H9 (cell line): ENCODE measurements at regions not wholly inside any gene's neighbourhood (a gene's known extent, or its start where the extent isn't known, plus 50 kb on each side); places are given as distances from the start of the nearest gene placed in this dataset.
"Not testable (repeated sequence)": the region's sequence is repeated elsewhere in the genome, so short reads cannot be mapped to it uniquely, and the experiment has no call there.

Source experiments
- DNase-seq: peaks from one replicate; pipeline ENCODE4 v3.0.0-alpha.2; 2017
- H2AFZ ChIP-seq: one replicate; pipeline ENCODE4 v1.6.1; 2013; ENCODE audit warnings: mild to moderate bottlenecking, low read length, control low read depth, moderate library complexity
- H2AK5ac ChIP-seq: 2 replicates; pipeline ENCODE4 v1.6.1; 2013; ENCODE audit warnings: low read length, control low read depth, mixed read lengths; ENCODE audit not compliant: insufficient read length
- H2BK120ac ChIP-seq: one replicate; pipeline ENCODE4 v1.6.1; 2013; ENCODE audit warnings: low read depth, mild to moderate bottlenecking, low read length, control low read depth, inconsistent platforms; ENCODE audit not compliant: poor library complexity, severe bottlenecking
- H2BK12ac ChIP-seq: 2 replicates; pipeline ENCODE4 v1.6.1; 2013; ENCODE audit warnings: low read length, control low read depth, mixed read lengths, low read depth; ENCODE audit not compliant: insufficient read length
- H2BK15ac ChIP-seq: 2 replicates; pipeline ENCODE4 v1.6.1; 2013; ENCODE audit warnings: low read depth, low read length, control low read depth
- H2BK20ac ChIP-seq: one replicate; pipeline ENCODE4 v1.6.1; 2013; ENCODE audit warnings: low read depth, mild to moderate bottlenecking, low read length, control low read depth, inconsistent platforms; ENCODE audit not compliant: poor library complexity, severe bottlenecking
- H2BK5ac ChIP-seq: 2 replicates; pipeline ENCODE4 v1.6.1; 2013; ENCODE audit warnings: low read length, control low read depth, mixed read lengths; ENCODE audit not compliant: insufficient read length
- H3K14ac ChIP-seq: 2 replicates; pipeline ENCODE4 v1.6.1; 2013; ENCODE audit warnings: low read length, control low read depth; ENCODE audit not compliant: insufficient read depth
- H3K18ac ChIP-seq: 2 replicates; pipeline ENCODE4 v1.6.1; 2013; ENCODE audit warnings: low read depth, mild to moderate bottlenecking, mixed read lengths, low read length, control low read depth; ENCODE audit not compliant: insufficient read length
- H3K23ac ChIP-seq: 2 replicates; pipeline ENCODE4 v1.6.1; 2013; ENCODE audit warnings: low read length, control low read depth, mixed read lengths, low read depth; ENCODE audit not compliant: insufficient read length
- H3K23me2 ChIP-seq: 2 replicates; pipeline ENCODE4 v1.6.1; 2013; ENCODE audit warnings: low read depth, mild to moderate bottlenecking, mixed read lengths, low read length, control low read depth; ENCODE audit not compliant: insufficient read length, poor library complexity, severe bottlenecking
- H3K27ac ChIP-seq: 2 replicates; pipeline ENCODE4 v1.5.1; 2013; ENCODE audit warnings: low read length, control low read depth, mixed read lengths, low read depth; ENCODE audit not compliant: insufficient read length
- H3K27me3 ChIP-seq: 2 replicates; pipeline ENCODE4 v1.6.1; 2013; ENCODE audit warnings: low read length, control low read depth, inconsistent platforms; ENCODE audit not compliant: insufficient read depth
- H3K4ac ChIP-seq: 2 replicates; pipeline ENCODE4 v1.6.1; 2013; ENCODE audit warnings: low read depth, mild to moderate bottlenecking, control low read depth, inconsistent platforms, low read length, moderate library complexity
- H3K4me1 ChIP-seq: 2 replicates; pipeline ENCODE4 v1.6.1; 2013; ENCODE audit warnings: low read length, control low read depth, inconsistent platforms; ENCODE audit not compliant: insufficient read depth
- H3K4me2 ChIP-seq: 2 replicates; pipeline ENCODE4 v1.6.1; 2013; ENCODE audit warnings: low read length, control low read depth, mixed read lengths; ENCODE audit not compliant: insufficient read length, insufficient read depth
- H3K56ac ChIP-seq: 2 replicates; pipeline ENCODE4 v1.6.1; 2013; ENCODE audit warnings: low read depth, mild to moderate bottlenecking, mixed read lengths, low read length, control low read depth; ENCODE audit not compliant: insufficient read length
- H3K79me1 ChIP-seq: 2 replicates; pipeline ENCODE4 v1.6.1; 2013; ENCODE audit warnings: low read depth, mild to moderate bottlenecking, moderate library complexity, low read length, control low read depth, inconsistent platforms; ENCODE audit not compliant: insufficient read depth, poor library complexity, severe bottlenecking
- H3K79me2 ChIP-seq: 2 replicates; pipeline ENCODE4 v1.6.1; 2013; ENCODE audit warnings: low read length, control low read depth, inconsistent platforms; ENCODE audit not compliant: insufficient read depth
- H3K9ac ChIP-seq: 2 replicates; pipeline ENCODE4 v1.6.1; 2013; ENCODE audit warnings: low read length, control low read depth, mixed read lengths; ENCODE audit not compliant: insufficient read length; ENCODE audit errors: extremely low read depth
- H3K9me3 ChIP-seq: one replicate; pipeline ENCODE4 v1.6.1; 2013; ENCODE audit warnings: low read depth, low read length, inconsistent platforms; ENCODE audit not compliant: control insufficient read depth
- H3T11ph ChIP-seq: one replicate; pipeline ENCODE4 v1.6.1; 2013; ENCODE audit warnings: mild to moderate bottlenecking, low read length, control low read depth, inconsistent platforms
- H4K20me1 ChIP-seq: one replicate; pipeline ENCODE4 v1.6.1; 2013; ENCODE audit not compliant: control insufficient read depth, insufficient read length, insufficient read depth
- H4K5ac ChIP-seq: 2 replicates; pipeline ENCODE4 v1.6.1; 2013; ENCODE audit warnings: low read depth, mild to moderate bottlenecking, mixed read lengths, low read length, control low read depth; ENCODE audit not compliant: insufficient read length
- H4K8ac ChIP-seq: replicated peaks from 2 replicates; pipeline ENCODE4 v1.6.1; 2013; ENCODE audit warnings: low read length, control low read depth, mixed read lengths, low read depth; ENCODE audit not compliant: insufficient read length
- H4K91ac ChIP-seq: 2 replicates; pipeline ENCODE4 v1.6.1; 2013; ENCODE audit warnings: low read depth, mild to moderate bottlenecking, moderate library complexity, mixed read lengths, low read length, control low read depth; ENCODE audit not compliant: insufficient read length
- H3K27ac Mint-ChIP-seq, 3 experiments: 2 replicates in 2 of 3; 3 replicates in 1 of 3; pipeline ENCODE4 v1.8.0; 2020 to 2021; ENCODE audit warnings: mixed read lengths in 3 of 3, mild to moderate bottlenecking in 1 of 3, moderate library complexity in 1 of 3
- H3K27me3 Mint-ChIP-seq: 2 replicates; pipeline ENCODE4 v1.8.0; 2021; ENCODE audit warnings: low read depth, mild to moderate bottlenecking, moderate library complexity, mixed read lengths
- H3K36me3 Mint-ChIP-seq, 3 experiments: 2 replicates in 2 of 3; 3 replicates in 1 of 3; pipeline ENCODE4 v1.8.0; 2020 to 2021; ENCODE audit warnings: low read depth in 3 of 3, mixed read lengths in 3 of 3; ENCODE audit not compliant: insufficient read depth in 1 of 3
- H3K4me1 Mint-ChIP-seq, 2 experiments: 2 replicates each; pipeline ENCODE4 v1.8.0; 2020; ENCODE audit warnings: mixed read lengths in 2 of 2
- H3K4me3 Mint-ChIP-seq, 2 experiments: 2 replicates in 1 of 2; 3 replicates in 1 of 2; pipeline ENCODE4 v1.8.0; 2020 to 2021; ENCODE audit warnings: mild to moderate bottlenecking in 2 of 2, mixed read lengths in 2 of 2, moderate library complexity in 1 of 2
- H3K9me3 Mint-ChIP-seq, 2 experiments: 2 replicates in 1 of 2; 3 replicates in 1 of 2; pipeline ENCODE4 v1.8.0; 2020; ENCODE audit warnings: mild to moderate bottlenecking in 2 of 2, mixed read lengths in 2 of 2, moderate library complexity in 1 of 2
- WGBS: extraction: QIAGEN DNeasy Blood & Tissue Kit; methylation state at CpG from one replicate; pipeline ENCODE4 v1.1.7; 2013; ENCODE audit warnings: missing lambda C conversion rate, low lambda C conversion rate, mixed read lengths; ENCODE audit not compliant: insufficient read length; ENCODE audit errors: extremely low coverage; 5-methylcytosine and 5-hydroxymethylcytosine counted together
- TF ChIP-seq, protein P1 (sequence below): fragments of 200-600 bp; sonication (generic); conservative IDR thresholded peaks from 3 replicates; pipeline ENCODE4 v1.8.0; 2021; ENCODE audit warnings: antibody characterized with exemption, mild to moderate bottlenecking

- no peaks in the 10 kb centered on the region for H3K4me1 ChIP-seq
- Mint-ChIP-seq H3K4me1 (peaks cover 3 to 4% of the 10 kb centered on the region in 2 experiments), H3K27me3 (no peaks in the 10 kb centered on the region), H3K27ac (no peak overlapping the region), H3K36me3 (no peaks in the 10 kb centered on the region; a peak in 2 of 7 replicates), H3K9me3 (peaks cover 4% of the 10 kb centered on the region in 2 experiments; a peak in 3 of 5 replicates), H3K4me3 (no peak overlapping the region)
- no peak overlapping the region for H2BK5ac ChIP-seq
- no peaks in the 10 kb centered on the region for H3K27me3 ChIP-seq
- H2BK20ac ChIP-seq = no peak overlapping the region
- H3K56ac ChIP-seq = no peak overlapping the region
- no peak for DNase-seq
- no peak overlapping the region for H2AFZ ChIP-seq
- H4K20me1 ChIP-seq = no peaks in the 10 kb centered on the region
- H2BK15ac ChIP-seq = no peak overlapping the region
- H2BK12ac ChIP-seq = no peak overlapping the region
- H3K79me1 ChIP-seq = no peaks in the 10 kb centered on the region
- H3K23me2 ChIP-seq = no peaks in the 10 kb centered on the region
- no peak overlapping the region for H3K27ac ChIP-seq
- H3K18ac ChIP-seq = no peak overlapping the region
- H3K23ac ChIP-seq = no peak overlapping the region
- H2AK5ac ChIP-seq = no peak overlapping the region
- no peaks in the 10 kb centered on the region for H3K9me3 ChIP-seq
- no peak overlapping the region for H3K9ac ChIP-seq
- TF ChIP-seq, protein P1, sequence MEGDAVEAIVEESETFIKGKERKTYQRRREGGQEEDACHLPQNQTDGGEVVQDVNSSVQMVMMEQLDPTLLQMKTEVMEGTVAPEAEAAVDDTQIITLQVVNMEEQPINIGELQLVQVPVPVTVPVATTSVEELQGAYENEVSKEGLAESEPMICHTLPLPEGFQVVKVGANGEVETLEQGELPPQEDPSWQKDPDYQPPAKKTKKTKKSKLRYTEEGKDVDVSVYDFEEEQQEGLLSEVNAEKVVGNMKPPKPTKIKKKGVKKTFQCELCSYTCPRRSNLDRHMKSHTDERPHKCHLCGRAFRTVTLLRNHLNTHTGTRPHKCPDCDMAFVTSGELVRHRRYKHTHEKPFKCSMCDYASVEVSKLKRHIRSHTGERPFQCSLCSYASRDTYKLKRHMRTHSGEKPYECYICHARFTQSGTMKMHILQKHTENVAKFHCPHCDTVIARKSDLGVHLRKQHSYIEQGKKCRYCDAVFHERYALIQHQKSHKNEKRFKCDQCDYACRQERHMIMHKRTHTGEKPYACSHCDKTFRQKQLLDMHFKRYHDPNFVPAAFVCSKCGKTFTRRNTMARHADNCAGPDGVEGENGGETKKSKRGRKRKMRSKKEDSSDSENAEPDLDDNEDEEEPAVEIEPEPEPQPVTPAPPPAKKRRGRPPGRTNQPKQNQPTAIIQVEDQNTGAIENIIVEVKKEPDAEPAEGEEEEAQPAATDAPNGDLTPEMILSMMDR = no peak
- no peak overlapping the region for H4K8ac ChIP-seq
- no peak overlapping the region for H3K14ac ChIP-seq
- WGBS = no CpG with 5 or more reads among the region's 3 CpGs
- no peak overlapping the region for H4K91ac ChIP-seq
- H3K79me2 ChIP-seq = no peaks in the 10 kb centered on the region
- no peak overlapping the region for H2BK120ac ChIP-seq
- no peak overlapping the region for H4K5ac ChIP-seq
- no peak overlapping the region for H3K4ac ChIP-seq
- no peak overlapping the region for H3K4me2 ChIP-seq
- H3T11ph ChIP-seq = no peak overlapping the region
Observed at GRCh38 chr3:28624084-28624483, 275.5 kb upstream of the AZI2 start.

- not testable (repeated sequence) for H2AK5ac ChIP-seq, H2BK20ac ChIP-seq, H3T11ph ChIP-seq, H3K9ac ChIP-seq, H4K5ac ChIP-seq, H4K91ac ChIP-seq, DNase-seq, H3K27me3 Mint-ChIP-seq, H2BK5ac ChIP-seq, H4K20me1 ChIP-seq, H2BK15ac ChIP-seq, H3K9me3 ChIP-seq, H4K8ac ChIP-seq, H3K14ac ChIP-seq, H3K23me2 ChIP-seq, H3K4me1 ChIP-seq, H2BK120ac ChIP-seq, H3K79me2 ChIP-seq, H3K56ac ChIP-seq, H3K23ac ChIP-seq, H3K79me1 ChIP-seq, H3K18ac ChIP-seq, H2BK12ac ChIP-seq, H3K4me2 ChIP-seq, H3K9me3 Mint-ChIP-seq, H3K4ac ChIP-seq, H3K27ac ChIP-seq, H3K27ac Mint-ChIP-seq, H3K27me3 ChIP-seq, H3K36me3 Mint-ChIP-seq, H3K4me3 Mint-ChIP-seq, H3K4me1 Mint-ChIP-seq, H2AFZ ChIP-seq
- WGBS = no CpG with 5 or more reads among the region's 2 CpGs
Observed at GRCh38 chr3:28627843-28628242, 279.2 kb upstream of the AZI2 start.
